Peyer's patch (tissue), 4 donors: ENCODE measurements at regions not wholly inside any gene's neighbourhood (a gene's known extent, or its start where the extent isn't known, plus 50 kb on each side); places are given as distances from the start of the nearest gene placed in this dataset.

ENCODE experiments used
- DNase-seq, 3 donors: peaks; one replicate each; pipeline ENCODE4 v3.0.0-alpha.2; 2017 to 2019
- H3K27ac ChIP-seq, 4 donors: fragments of 200-600 bp; sonication (generic); one replicate each; pipeline ENCODE4 v1.5.1; 2016 to 2019
- H3K27me3 ChIP-seq, 2 donors: fragments of 200-600 bp; sonication (generic); one replicate each; pipeline ENCODE4 v1.5.1; 2019
- H3K36me3 ChIP-seq, 3 donors: fragments of 200-600 bp; sonication (generic); one replicate each; pipeline ENCODE4 v1.5.1; 2016 to 2019
- H3K4me1 ChIP-seq, 4 donors: fragments of 200-600 bp; sonication (generic); one replicate each; pipeline ENCODE4 v1.5.1; 2016 to 2019
- H3K4me3 ChIP-seq, 4 donors: fragments of 200-600 bp; sonication (generic); 1 replicate in 3 of 4; 2 replicates in 1 of 4; pipeline ENCODE4 v1.5.1; 2016 to 2019; ENCODE audit warnings: mild to moderate bottlenecking in 1 of 4
- H3K9me3 ChIP-seq, 4 donors: fragments of 200-600 bp; sonication (generic); one replicate each; pipeline ENCODE4 v1.5.1; 2016 to 2019; ENCODE audit warnings: mild to moderate bottlenecking in 1 of 4
- POLR2A ChIP-seq, 2 donors: fragments of 450-650 bp; IDR thresholded peaks; one replicate each; pipeline ENCODE4 v1.5.1; 2017; ENCODE audit warnings: antibody characterized with exemption in 2 of 2, mild to moderate bottlenecking in 2 of 2, moderate library complexity in 2 of 2
- TF ChIP-seq, protein P1 (sequence below), 6 experiments: fragments of 450-650 bp in 4 of 6; fragments of 200-600 bp in 2 of 6; sonication (generic) in 1 of 6; IDR thresholded peaks; one replicate each; pipeline ENCODE4 v1.5.1; 2017 to 2019; ENCODE audit warnings: antibody characterized with exemption in 6 of 6, mild to moderate bottlenecking in 3 of 6, moderate library complexity in 1 of 6

DNA sequence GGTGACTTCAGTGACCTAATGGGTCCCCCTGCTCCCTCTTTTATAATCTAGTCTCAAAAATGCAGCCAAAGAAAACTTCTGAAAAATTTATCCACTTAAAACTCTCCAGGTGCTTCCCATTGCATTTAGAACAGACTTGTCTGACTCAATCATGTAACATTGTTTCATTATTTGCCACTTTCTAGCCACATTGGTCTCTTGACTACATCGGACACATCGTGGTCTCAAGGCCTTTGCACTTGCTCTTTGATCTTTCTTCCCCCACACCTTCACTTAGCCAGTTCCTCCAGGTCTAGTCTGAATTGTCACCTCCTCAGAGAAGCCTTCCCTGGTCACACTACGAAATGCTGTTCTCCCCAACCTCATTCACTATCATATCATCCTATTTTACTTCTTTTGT lies 97.0 kb upstream of the E2F8 start:
- H3K4me1 ChIP-seq, result no peaks in the 10 kb centered on the region
- TF ChIP-seq, protein P1, sequence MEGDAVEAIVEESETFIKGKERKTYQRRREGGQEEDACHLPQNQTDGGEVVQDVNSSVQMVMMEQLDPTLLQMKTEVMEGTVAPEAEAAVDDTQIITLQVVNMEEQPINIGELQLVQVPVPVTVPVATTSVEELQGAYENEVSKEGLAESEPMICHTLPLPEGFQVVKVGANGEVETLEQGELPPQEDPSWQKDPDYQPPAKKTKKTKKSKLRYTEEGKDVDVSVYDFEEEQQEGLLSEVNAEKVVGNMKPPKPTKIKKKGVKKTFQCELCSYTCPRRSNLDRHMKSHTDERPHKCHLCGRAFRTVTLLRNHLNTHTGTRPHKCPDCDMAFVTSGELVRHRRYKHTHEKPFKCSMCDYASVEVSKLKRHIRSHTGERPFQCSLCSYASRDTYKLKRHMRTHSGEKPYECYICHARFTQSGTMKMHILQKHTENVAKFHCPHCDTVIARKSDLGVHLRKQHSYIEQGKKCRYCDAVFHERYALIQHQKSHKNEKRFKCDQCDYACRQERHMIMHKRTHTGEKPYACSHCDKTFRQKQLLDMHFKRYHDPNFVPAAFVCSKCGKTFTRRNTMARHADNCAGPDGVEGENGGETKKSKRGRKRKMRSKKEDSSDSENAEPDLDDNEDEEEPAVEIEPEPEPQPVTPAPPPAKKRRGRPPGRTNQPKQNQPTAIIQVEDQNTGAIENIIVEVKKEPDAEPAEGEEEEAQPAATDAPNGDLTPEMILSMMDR (IDR thresholded peaks at IDR 0.05), result no peak
- TF ChIP-seq POLR2A (IDR thresholded peaks at IDR 0.05), result no peak
- H3K4me3 ChIP-seq, result no peak overlapping the region

DNA sequence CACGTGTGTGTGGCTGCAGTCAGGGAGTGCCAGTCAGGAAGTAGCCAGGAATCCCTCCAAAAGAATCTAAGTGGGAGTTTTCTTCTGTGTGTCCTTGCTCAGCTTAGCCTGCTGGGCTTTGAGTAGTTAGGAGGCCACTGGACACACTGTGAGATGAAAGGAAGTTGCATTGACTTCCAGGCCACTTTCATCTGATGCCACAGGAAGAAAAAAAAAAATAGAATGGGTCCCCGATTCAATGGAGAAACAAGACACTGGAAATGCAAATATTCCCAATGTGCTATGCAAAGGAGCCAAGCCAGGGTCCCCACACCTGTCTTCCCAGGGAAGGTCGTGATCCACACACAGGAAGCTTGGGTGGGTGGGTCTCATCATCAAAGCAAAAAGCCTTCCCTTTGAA lies 95.6 kb upstream of the E2F8 start:
- Histone ChIP-seq H3K4me3 (no peak overlapping the region), H3K27ac (no peak overlapping the region), H3K36me3 (no peaks in the 10 kb centered on the region), H3K27me3 (no peaks in the 10 kb centered on the region), H3K4me1 (no peaks in the 10 kb centered on the region), H3K9me3 (no peaks in the 10 kb centered on the region)
- no peak for TF ChIP-seq POLR2A (IDR thresholded peaks at IDR 0.05)
- TF ChIP-seq, protein P1 (IDR thresholded peaks at IDR 0.05), result no peak
- DNase-seq, result no peak

More for the DNA sequence above, 97.0 kb upstream of the E2F8 start:
- Histone ChIP-seq H3K27ac (no peak overlapping the region), H3K27me3 (no peaks in the 10 kb centered on the region), H3K36me3 (no peaks in the 10 kb centered on the region), H3K9me3 (no peaks in the 10 kb centered on the region)
- no peak for DNase-seq

DNA sequence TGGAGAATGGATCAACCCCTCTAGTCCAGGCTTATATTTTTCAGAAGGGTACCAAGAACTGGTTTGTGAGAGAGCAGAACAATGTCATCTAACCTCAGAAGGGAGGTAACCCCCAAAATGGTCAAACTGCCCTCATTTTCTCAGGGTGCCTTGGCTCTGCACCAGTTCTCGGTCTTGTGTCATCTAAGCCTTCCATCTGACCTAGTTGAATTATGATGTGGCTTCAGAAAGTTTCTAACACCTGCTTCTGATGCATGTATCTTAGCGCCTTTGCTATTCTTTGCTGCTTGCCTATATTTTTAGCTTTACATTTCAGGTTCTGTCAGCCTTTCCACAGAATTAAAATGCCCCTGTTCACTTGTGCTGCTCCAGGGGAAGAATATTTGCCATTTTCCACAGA lies 91.7 kb upstream of the E2F8 start:
- H3K4me3 ChIP-seq, result no peak overlapping the region
- no peaks in the 10 kb centered on the region for H3K9me3 ChIP-seq
- H3K27me3 ChIP-seq, result no peaks in the 10 kb centered on the region
- TF ChIP-seq, protein P1 (IDR thresholded peaks at IDR 0.05), result no peak
- TF ChIP-seq POLR2A (IDR thresholded peaks at IDR 0.05), result no peak
- no peaks in the 10 kb centered on the region for H3K36me3 ChIP-seq
- H3K27ac ChIP-seq, result no peak overlapping the region
- DNase-seq, result no peak
- no peaks in the 10 kb centered on the region for H3K4me1 ChIP-seq

DNA sequence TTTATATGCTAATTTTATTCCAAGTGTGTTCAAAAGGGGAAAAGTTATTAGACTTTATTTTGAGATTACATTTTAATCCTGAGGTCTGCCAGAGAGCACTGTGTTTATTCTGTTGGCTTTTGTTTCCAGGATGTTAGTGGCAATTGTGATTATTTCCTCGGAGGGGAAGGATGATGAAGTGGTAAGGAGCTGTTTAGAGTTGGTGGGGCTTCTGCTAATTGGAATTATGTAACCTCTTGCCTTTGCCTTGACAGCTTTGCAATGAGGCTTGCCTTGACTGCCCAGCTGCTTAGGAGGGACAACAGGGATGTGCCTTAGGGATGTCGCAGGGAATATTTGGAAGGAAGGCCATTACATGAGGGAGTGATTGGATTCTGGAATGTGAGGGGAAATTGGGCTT lies 89.7 kb upstream of the E2F8 start:
- Histone ChIP-seq H3K27ac (no peak overlapping the region), H3K27me3 (no peaks in the 10 kb centered on the region), H3K4me3 (no peak overlapping the region), H3K4me1 (no peaks in the 10 kb centered on the region), H3K36me3 (no peaks in the 10 kb centered on the region), H3K9me3 (no peaks in the 10 kb centered on the region)
- no peak for DNase-seq
- TF ChIP-seq, protein P1 (IDR thresholded peaks at IDR 0.05), result no peak
- TF ChIP-seq POLR2A (IDR thresholded peaks at IDR 0.05), result no peak

DNA sequence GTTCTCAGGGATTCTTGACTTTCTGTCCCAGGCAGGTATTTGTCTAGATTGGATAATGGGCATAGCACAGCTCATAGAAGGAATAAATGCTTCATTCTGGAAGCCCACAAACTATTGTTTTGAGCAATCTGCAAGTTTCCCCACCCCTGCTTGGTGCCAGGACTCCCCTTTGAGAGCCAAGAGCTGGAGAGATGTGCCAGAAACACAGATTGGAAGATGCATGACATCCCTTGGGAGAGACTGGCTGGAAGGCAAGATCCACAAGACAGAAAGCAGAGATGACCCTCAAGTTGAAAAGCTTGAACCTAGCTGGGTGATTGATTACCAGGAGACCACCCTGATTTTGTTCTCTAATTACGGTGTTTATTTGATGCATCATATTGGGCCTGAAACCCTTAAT lies 89.2 kb upstream of the E2F8 start:
- Histone ChIP-seq H3K36me3 (no peaks in the 10 kb centered on the region), H3K4me3 (no peak overlapping the region)

More for the DNA sequence above, 89.2 kb upstream of the E2F8 start:
- no peak overlapping the region for H3K27ac ChIP-seq
- H3K9me3 ChIP-seq, result no peaks in the 10 kb centered on the region
- TF ChIP-seq, protein P1 (IDR thresholded peaks at IDR 0.05), result no peak
- TF ChIP-seq POLR2A (IDR thresholded peaks at IDR 0.05), result no peak
- DNase-seq, result no peak
- H3K4me1 ChIP-seq, result no peaks in the 10 kb centered on the region
- no peaks in the 10 kb centered on the region for H3K27me3 ChIP-seq
